Gastrocnemius medialis (tissue), 4 donors: ENCODE measurements at regions not wholly inside any gene's neighbourhood (a gene's known extent, or its start where the extent isn't known, plus 50 kb on each side); places are given as distances from the start of the nearest gene placed in this dataset.
A peak's percentile ranks its signal among the peaks of the same experiment; 100 is the strongest.

Source experiments
- ATAC-seq, 2 donors: fragments of 150-250 bp; one replicate each; pipeline ENCODE4 v1.9.1; 2016
- DNase-seq, 2 donors: peaks; one replicate each; pipeline ENCODE4 v3.0.0-alpha.2; 2019
- H3K27ac ChIP-seq, 4 donors: fragments of 200-600 bp; sonication (generic); 1 replicate in 1 of 4; 2 replicates in 3 of 4; pipeline ENCODE4 v1.5.1; 2016 to 2018; ENCODE audit warnings: mild to moderate bottlenecking in 2 of 4, moderate library complexity in 1 of 4
- H3K27me3 ChIP-seq, 3 donors: fragments of 200-600 bp; sonication (generic) in 2 of 3; 1 replicate in 1 of 3; 2 replicates in 2 of 3; pipeline versions ENCODE4 v1.5.1 to v1.6.0; 2016 to 2019; ENCODE audit warnings: mild to moderate bottlenecking in 1 of 3, moderate library complexity in 1 of 3
- H3K36me3 ChIP-seq, 2 donors: fragments of 200-600 bp; sonication (generic) in 1 of 2; one replicate each; pipeline ENCODE4 v1.5.1; 2017 to 2018
- H3K4me1 ChIP-seq, 2 donors: fragments of 200-600 bp; sonication (generic) in 1 of 2; one replicate each; pipeline ENCODE4 v1.5.1; 2016 to 2017; ENCODE audit warnings: mild to moderate bottlenecking in 2 of 2
- H3K4me3 ChIP-seq, 4 donors: fragments of 200-600 bp; sonication (generic) in 3 of 4; 1 replicate in 1 of 4; 2 replicates in 3 of 4; pipeline ENCODE4 v1.5.1; 2016 to 2019; ENCODE audit warnings: mild to moderate bottlenecking in 2 of 4
- H3K9me3 ChIP-seq, 3 donors: fragments of 200-600 bp; sonication (generic) in 2 of 3; 1 replicate in 1 of 3; 2 replicates in 2 of 3; pipeline ENCODE4 v1.5.1; 2016 to 2019
- CTCF ChIP-seq, 5 experiments: fragments of 450-650 bp in 3 of 5; fragments of 200-600 bp in 2 of 5; sonication (generic) in 2 of 5; IDR thresholded peaks in 4 of 5; conservative IDR thresholded peaks in 1 of 5; 1 replicate in 4 of 5; 2 replicates in 1 of 5; pipeline ENCODE4 v1.5.1; 2016 to 2019; ENCODE audit warnings: antibody characterized with exemption in 5 of 5, mild to moderate bottlenecking in 3 of 5, moderate library complexity in 3 of 5
- POLR2A ChIP-seq, 2 donors: fragments of 450-650 bp; IDR thresholded peaks; one replicate each; pipeline ENCODE4 v1.6.1; 2017; ENCODE audit warnings: antibody characterized with exemption in 2 of 2, mild to moderate bottlenecking in 2 of 2, moderate library complexity in 2 of 2
- in situ Hi-C, 4 donors: fragments of 200-750 bp; cut with MboI; loops; one replicate each; pipeline versions ENCODE4 v1.15.0 to v1.8.0; 2017; ENCODE audit warnings: low sequenced_read_pairs in 4 of 4
- intact Hi-C: fragments of 100-400 bp; cut with DNase I; formaldehyde crosslinking; loops from one replicate; pipeline ENCODE4 v1.15.1; 2023; ENCODE audit warnings: low total_unique reads

DNA sequence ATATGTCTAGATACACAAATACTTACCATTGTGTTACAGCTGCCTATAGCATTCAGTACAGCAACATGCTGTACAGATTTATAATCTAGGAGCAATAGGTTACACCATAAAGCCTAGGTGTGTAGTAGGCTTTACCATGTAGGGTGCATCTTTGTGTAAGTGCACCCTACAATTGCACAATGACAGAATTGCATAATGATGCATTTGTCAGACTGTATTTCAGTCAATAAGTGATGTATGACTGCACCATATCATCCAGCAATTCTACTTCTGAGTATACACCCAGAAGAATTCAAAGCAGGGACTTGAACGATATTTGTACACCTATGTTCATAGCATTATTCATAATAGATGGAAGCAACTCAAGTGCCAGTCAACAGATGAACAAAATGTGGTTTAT, 100.4 kb upstream of the SLC44A1 start:
- TF ChIP-seq POLR2A (IDR thresholded peaks at IDR 0.05) (no peak), CTCF (IDR thresholded peaks at IDR 0.05 in 4 of 5, conservative IDR thresholded peaks at IDR 0.05 in 1 of 5) (no peak)
- Histone ChIP-seq H3K27me3 (no peaks in the 10 kb centered on the region), H3K36me3 (no peaks in the 10 kb centered on the region), H3K4me3 (no peak overlapping the region), H3K27ac (no peak overlapping the region), H3K4me1 (no peaks in the 10 kb centered on the region), H3K9me3 (no peaks in the 10 kb centered on the region)
- no peak for DNase-seq
- peak in 1 of 2 donors; percentile 22 for ATAC-seq
- in situ Hi-C loops (no loop called here), intact Hi-C loops (no loop called here)

- peak; percentile 22 to 43 for ATAC-seq
- intact Hi-C loops, result no loop called here
Observed at GRCh38 chr9:105144841-105145240, 99.6 kb upstream of the SLC44A1 start.

DNA sequence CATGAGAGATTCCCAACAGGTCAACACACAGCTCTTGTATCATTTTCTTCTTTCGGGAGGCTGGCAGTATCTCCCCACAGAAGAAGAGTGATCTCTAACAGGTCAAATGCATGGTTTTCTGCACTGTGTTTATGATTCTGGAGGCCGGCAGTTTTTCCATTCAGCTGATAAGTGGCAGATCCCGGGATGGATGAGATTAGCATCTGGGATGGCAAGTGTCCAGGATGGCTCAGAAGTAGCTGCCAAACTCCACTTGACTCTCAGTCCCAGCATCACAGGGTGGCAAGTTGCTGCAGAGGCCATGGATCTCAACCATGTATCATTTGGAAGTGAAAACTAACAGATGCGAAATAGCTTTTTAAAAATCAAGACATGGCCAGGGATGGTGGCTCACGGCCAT, 97.8 kb upstream of the SLC44A1 start:
- no peak for ATAC-seq
- H3K4me3 ChIP-seq, result no peak overlapping the region
- H3K9me3 ChIP-seq, result no peaks in the 10 kb centered on the region
- in situ Hi-C loops (no loop called here), intact Hi-C loops (no loop called here)
- H3K36me3 ChIP-seq, result no peaks in the 10 kb centered on the region
- TF ChIP-seq POLR2A (IDR thresholded peaks at IDR 0.05) (no peak), CTCF (IDR thresholded peaks at IDR 0.05 in 4 of 5, conservative IDR thresholded peaks at IDR 0.05 in 1 of 5) (no peak)
- no peaks in the 10 kb centered on the region for H3K27me3 ChIP-seq
- no peak for DNase-seq
- H3K27ac ChIP-seq, result no peak overlapping the region
- no peaks in the 10 kb centered on the region for H3K4me1 ChIP-seq

More at GRCh38 chr9:105144841-105145240, 99.6 kb upstream of the SLC44A1 start:
- H3K27me3 ChIP-seq, result no peaks in the 10 kb centered on the region
- H3K27ac ChIP-seq, result no peak overlapping the region
- no peaks in the 10 kb centered on the region for H3K4me1 ChIP-seq
- DNase-seq, result no peak
- H3K9me3 ChIP-seq, result no peaks in the 10 kb centered on the region
- H3K4me3 ChIP-seq, result no peak overlapping the region
- TF ChIP-seq CTCF (IDR thresholded peaks at IDR 0.05 in 4 of 5, conservative IDR thresholded peaks at IDR 0.05 in 1 of 5) (no peak), POLR2A (IDR thresholded peaks at IDR 0.05) (no peak)
- H3K36me3 ChIP-seq, result no peaks in the 10 kb centered on the region
- in situ Hi-C loops, result no loop called here

GRCh38 chr9:105147110-105147871, 97.2 kb upstream of the SLC44A1 start:
- ATAC-seq, result no peak
- in situ Hi-C loops, result no loop called here
- no peak for DNase-seq
- Histone ChIP-seq H3K4me1 (no peaks in the 10 kb centered on the region), H3K9me3 (no peaks in the 10 kb centered on the region), H3K4me3 (no peak overlapping the region), H3K36me3 (no peaks in the 10 kb centered on the region), H3K27me3 (no peaks in the 10 kb centered on the region), H3K27ac (no peak overlapping the region)
- intact Hi-C loops, result no loop called here
- no peak for TF ChIP-seq CTCF (IDR thresholded peaks at IDR 0.05 in 4 of 5, conservative IDR thresholded peaks at IDR 0.05 in 1 of 5)
- no peak for TF ChIP-seq POLR2A (IDR thresholded peaks at IDR 0.05)
